ENCODE measurements at regions not wholly inside any gene's neighbourhood (a gene's known extent, or its start where the extent isn't known, plus 50 kb on each side); places are given as distances from the start of the nearest gene placed in this dataset.
"Not testable (repeated sequence)": the region's sequence is repeated elsewhere in the genome, so short reads cannot be mapped to it uniquely, and the experiment has no call there.

DNA sequence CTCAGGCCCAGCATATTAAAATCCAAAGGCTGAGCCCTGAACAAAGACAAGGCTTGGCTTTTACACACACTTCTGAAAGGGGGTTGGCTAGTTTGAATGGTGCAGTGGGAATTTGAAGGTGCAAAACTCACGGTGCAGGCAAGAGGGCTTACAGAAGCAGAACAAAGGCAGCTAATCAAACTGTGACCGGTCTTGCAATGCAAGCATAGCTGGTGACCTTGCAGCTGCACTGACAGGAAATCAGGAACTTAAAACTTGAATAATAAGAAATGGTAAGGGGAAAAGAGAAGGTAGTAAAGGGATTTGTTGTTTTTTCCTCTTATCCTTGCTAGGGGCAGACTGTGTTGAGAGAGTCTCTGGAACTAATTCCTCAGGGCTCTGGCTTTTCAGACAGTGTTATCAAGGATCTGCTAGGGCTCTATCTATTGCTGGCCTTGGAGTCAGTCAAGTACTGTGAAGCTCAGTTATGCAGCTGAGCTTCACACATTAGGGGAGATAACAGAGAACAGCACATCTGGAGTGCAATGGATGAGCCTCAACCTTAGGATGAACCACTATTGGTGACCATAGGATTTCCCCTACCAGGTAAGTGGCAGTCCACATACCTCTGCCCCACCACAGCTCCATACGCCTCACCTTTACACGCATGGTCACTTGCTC lies 97.6 kb downstream of the PPIAL4G start:
- no peak for DNase-seq

GRCh38 chr1:148383966-148384365 lies 99.1 kb downstream of the PPIAL4G start:
- DNase-seq: no peak

- no peak for DNase-seq
These were observed 103.4 kb downstream of the PPIAL4G start for GRCh38 chr1:148379697-148380096.

DNA sequence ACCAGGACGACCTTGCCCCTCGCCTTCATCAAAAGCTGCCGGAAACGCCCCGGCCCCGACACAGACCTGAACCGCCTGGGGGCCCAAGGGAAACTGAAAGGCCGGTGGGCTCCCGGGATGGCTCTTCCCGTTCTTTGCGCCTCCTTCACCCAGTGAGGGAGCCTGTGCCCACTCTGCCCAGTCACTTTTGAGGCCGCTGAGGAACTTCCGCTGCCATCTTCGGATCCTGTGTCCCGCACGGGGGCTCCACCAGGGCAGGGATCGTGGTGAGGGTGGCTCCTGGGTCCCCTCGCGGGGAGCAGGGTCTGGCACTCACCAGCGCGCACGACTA lies 104.0 kb downstream of the PPIAL4G start:
- DNase-seq: no peak

DNA sequence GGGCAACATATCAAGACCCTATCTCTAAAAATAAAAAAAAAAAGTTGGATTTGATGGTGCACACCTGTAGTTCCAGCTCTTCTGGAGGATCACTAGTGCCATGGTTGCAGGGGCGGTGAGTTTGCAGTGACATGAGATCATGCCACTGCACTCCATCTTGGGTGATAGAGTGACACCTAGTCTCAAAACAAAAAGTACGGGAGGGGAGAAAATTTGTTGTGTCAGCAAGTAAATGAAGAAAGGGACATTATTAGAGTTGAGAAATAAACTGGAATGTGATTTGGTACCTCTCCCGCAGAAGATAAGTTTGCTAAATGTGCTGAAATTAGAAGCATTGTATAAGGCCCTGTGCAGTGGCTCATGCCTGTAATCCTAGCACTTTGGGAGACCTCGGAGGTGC lies 105.1 kb downstream of the PPIAL4G start:
- not testable (repeated sequence) for DNase-seq

- not testable (repeated sequence) for DNase-seq
These were observed 106.1 kb downstream of the PPIAL4G start for GRCh38 chr1:148377045-148377444.

DNA sequence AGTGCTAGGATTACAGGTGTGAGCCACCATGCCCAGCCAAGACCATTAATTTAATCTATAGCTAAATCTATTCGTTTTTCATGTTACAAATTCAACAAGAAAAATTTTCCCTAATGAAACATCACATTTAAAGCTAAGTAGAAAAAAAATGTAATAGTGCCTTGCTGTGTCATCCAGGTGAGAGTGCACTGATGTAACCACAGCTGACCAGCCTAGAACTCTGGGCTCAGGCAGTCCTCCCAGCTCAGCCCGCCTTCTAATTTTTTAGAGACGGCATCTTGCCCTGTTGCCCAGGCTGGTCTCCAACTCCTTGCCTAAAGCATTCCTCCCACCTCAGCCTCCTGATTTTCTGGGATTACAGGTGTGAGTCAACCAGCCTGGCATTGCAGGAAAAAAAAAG lies 109.0 kb downstream of the PPIAL4G start:
- no peak for DNase-seq

DNA sequence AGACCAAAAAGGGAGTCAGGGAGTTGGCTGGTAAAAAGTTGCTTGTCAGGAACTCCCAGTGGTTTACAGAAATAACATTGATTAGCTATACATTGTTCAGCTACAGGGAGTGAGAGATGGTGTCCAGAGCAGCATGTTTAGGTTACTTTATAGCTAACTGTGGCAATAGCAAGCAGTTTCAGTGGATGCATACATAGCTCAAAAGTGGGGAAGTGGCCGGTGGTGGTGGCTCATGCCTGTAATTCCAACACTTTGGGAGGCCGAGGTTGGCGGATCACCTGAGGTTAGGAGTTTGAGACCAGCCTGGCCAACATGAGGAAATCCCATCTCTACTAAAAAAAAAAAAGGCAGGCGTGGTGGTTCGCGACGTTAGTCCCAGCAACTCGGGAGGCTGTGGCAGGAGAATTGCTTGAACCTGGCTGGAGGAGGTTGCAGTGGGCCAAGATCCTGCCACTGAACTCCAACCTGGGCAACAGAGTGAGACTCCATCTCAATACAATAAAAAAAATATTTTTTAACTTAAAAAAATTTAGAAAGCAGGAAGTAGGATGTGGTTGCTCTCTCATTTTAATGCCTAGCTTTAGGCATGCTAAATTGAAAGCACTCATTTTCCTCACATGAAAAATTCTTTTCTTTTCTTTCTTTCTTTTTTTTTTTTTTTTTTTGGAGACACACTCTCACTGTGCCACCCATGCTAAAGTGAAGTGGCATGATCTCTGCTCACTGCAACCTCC lies 109.7 kb downstream of the PPIAL4G start:
- DNase-seq: no peak

- DNase-seq: peak; percentile 57
These were observed 110.4 kb downstream of the PPIAL4G start for GRCh38 chr1:148372731-148373130.

GRCh38 chr1:148372051-148372726 lies 110.9 kb downstream of the PPIAL4G start:
- DNase-seq: not testable (repeated sequence)

DNA sequence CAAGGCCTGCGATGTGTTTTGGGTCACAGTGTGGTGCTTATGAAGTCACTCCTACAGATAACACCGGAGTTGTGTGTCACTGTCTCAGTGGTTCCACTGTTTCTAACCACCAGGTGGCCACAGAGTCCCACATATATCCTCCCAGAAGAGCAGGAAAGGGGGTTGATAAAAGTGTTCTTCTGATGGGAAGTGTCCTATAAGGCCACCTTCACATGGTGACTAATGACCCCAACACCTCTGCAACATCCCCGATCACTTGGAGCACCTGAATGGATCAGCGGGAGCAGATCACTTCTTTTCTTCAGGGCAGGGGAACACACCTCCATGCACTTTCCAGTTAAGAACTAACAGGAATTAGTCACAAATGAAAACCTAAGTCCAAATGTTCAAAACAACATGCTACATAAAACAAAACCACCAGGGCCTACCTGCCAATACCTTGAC lies 111.5 kb downstream of the PPIAL4G start:
- peak; percentile 82 for DNase-seq

- DNase-seq: not testable (repeated sequence)
These were observed 112.4 kb downstream of the PPIAL4G start for GRCh38 chr1:148370661-148371060.

DNA sequence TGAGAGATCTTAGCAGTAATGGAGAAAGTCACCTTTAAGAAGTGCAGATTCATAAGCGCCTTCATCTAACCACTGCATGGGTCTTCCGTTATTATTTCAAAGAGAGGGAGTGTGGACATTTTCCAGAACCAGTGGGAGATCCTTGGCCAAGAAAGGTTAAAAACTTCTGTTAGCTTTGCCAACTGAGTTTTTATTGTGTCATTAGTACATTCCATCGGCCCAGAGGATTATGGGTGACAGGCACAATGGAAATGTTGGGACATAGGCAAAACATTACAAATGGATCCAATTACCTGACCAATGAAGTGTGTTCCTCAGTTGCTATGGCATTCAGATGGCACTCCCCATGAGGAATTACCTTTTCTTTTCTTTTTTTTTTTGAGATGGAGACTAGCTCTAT lies 115.5 kb downstream of the PPIAL4G start:
- DNase-seq: no peak

- DNase-seq: not testable (repeated sequence)
These were observed 116.9 kb downstream of the PPIAL4G start for GRCh38 chr1:148366136-148366753.

DNA sequence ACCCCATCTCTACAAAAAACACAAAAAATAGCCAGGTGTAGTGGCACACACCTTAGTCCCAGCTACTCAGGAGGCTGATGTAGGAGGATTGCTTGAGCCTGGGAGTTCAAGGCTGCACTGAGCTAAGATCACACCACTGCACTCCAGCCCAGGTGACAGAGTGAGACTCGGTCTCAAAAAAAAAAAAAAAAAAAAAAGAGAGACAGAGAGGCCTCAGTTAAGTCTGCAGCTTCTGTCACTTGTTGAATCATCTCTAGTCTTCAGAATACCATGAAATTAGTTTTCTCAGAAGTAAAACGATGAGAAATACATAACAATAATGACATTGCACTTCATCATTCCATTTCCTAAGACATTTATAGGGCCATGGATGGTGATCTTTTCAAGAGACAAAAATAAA lies 118.0 kb downstream of the PPIAL4G start:
- not testable (repeated sequence) for DNase-seq

DNA sequence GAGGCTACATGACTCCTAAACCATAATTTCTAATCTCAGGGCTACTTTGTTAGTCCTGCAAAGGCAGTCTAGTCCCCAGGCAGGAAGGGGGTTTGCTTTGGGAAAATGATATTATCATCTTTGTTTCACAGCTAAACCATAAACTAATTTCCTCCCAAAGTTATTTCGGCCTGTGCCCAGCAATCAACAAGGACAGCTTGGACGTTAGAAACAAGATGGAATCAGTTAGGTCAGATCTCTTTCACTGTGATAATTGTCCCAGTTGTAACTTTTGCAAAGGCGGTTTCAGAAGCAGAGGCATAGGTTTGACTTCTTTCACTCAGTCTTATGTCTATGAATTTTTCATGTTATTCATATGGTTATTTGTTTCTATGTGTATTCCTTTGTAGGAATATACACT lies 119.1 kb downstream of the PPIAL4G start:
- not testable (repeated sequence) for DNase-seq

- no peak for DNase-seq
These were observed 119.7 kb downstream of the PPIAL4G start for GRCh38 chr1:148363439-148363810.

GRCh38 chr1:148362626-148363438 lies 120.3 kb downstream of the PPIAL4G start:
- DNase-seq: no peak

- no peak for DNase-seq
These were observed 120.9 kb downstream of the PPIAL4G start for GRCh38 chr1:148362216-148362611.

- DNase-seq: peak; percentile 37
These were observed 121.5 kb downstream of the PPIAL4G start for GRCh38 chr1:148361427-148362215.

DNA sequence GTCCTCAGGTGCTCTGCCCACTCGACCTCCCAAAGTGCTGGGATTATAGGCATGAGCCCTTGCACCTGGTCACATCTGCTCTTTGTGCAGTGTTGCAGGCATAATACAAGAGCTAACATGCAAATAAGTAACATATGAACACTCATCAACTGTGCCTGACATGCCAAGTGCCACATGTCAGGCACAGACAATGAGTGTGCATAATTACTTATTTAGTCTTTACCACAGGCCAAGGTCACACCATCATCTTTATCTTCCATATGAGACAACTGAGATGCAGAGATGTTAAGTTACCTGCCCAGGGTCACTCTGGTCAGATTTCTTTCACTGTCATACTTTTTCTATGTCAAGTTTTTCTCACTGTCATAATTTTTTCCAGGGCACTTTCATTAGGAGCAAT lies 126.1 kb downstream of the PPIAL4G start:
- no peak for DNase-seq

DNA sequence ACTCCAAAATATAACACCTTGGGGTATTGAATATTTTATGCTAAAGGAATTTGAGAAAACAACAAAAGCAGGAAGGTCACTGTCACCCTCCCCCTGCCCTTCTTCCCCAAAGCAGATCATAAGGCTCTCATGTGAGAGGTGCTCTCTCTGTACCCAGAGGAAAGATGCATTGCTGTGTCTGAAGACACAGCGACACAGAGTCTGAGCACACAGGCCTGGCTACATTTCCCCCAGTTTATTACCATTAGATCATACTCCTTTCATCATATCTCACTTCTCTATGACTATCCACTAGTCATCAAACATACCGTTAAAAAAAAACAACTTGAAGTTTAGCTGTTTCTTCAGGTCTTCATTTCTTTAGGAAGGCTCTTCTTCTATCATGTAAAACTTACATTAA lies 127.1 kb downstream of the PPIAL4G start:
- DNase-seq: no peak
